ENCODE measurements at regions not wholly inside any gene's neighbourhood (a gene's known extent, or its start where the extent isn't known, plus 50 kb on each side); places are given as distances from the start of the nearest gene placed in this dataset.

GRCh38 chr4:125760956-125761355 is 446.2 kb downstream of the FAT4 start:
- no peaks in the 10 kb centered on the region for H3K4me1 Mint-ChIP-seq
- no peaks in the 10 kb centered on the region for H4K20me1 ChIP-seq (ENCODE audit: control insufficient read depth, insufficient read depth, low read length, poor library complexity, severe bottlenecking)
- H3K36me3 ChIP-seq (replicated peaks in 1 of 2; ENCODE audit: control extremely low read depth in 1 of 2, control insufficient read depth in 1 of 2, extremely low read depth in 1 of 2, insufficient read depth in 2 of 2, low read length in 1 of 2) = no peaks in the 10 kb centered on the region
- ChIA-PET POLR2A (no interaction called here), CTCF (no interaction called here)
- H3K4me2 ChIP-seq (replicated peaks; ENCODE audit: low read depth, low read length, poor library complexity, severe bottlenecking) = no peak overlapping the region
- H3K4me1 ChIP-seq (ENCODE audit: control insufficient read depth in 2 of 2, insufficient read depth in 2 of 2, low read length in 2 of 2) = no peaks in the 10 kb centered on the region
- no peaks in the 10 kb centered on the region for H3K9me3 ChIP-seq (ENCODE audit: control extremely low read depth in 1 of 3, control insufficient read depth in 2 of 3, insufficient read depth in 1 of 3, low read length in 2 of 3)
- no peaks in the 10 kb centered on the region for H3K9me3 Mint-ChIP-seq (ENCODE audit: insufficient read depth)
- WGBS (ENCODE audit: insufficient coverage) = no CpG with 5 or more reads among the region's 3 CpGs
- H3K27me3 ChIP-seq (replicated peaks in 1 of 4; ENCODE audit: control extremely low read depth in 1 of 4, control insufficient read depth in 3 of 4, insufficient read depth in 4 of 4, low read length in 3 of 4) = no peaks in the 10 kb centered on the region
- H3K27me3 Mint-ChIP-seq = no peaks in the 10 kb centered on the region
- no peak overlapping the region for H3K27ac Mint-ChIP-seq
- H3K4me3 Mint-ChIP-seq = no peak overlapping the region
- H3K79me2 ChIP-seq (ENCODE audit: control insufficient read depth, insufficient read depth, low read length) = no peaks in the 10 kb centered on the region
- TF ChIP-seq EZH2 (IDR thresholded peaks at IDR 0.05; ENCODE audit: borderline replicate concordance, insufficient read depth, low read depth, low read length, poor library complexity, severe bottlenecking) = no peak
- DNase-seq (no peak), ATAC-seq (ENCODE audit: low read depth) (no peak)
- H3K9ac ChIP-seq (ENCODE audit: low read length) = no peak overlapping the region
- H2AFZ ChIP-seq (ENCODE audit: insufficient read depth, low read depth, low read length, poor library complexity, severe bottlenecking) = no peak overlapping the region
- intact Hi-C loops (cut with micrococcal nuclease) = no loop called here
- H3K4me3 ChIP-seq (ENCODE audit: control extremely low read depth in 1 of 5, extremely low read depth in 1 of 5, insufficient read depth in 1 of 5, low read depth in 2 of 5, low read length in 4 of 5) = no peak overlapping the region
- no peak overlapping the region for H3K27ac ChIP-seq (ENCODE audit: low read length in 2 of 2)

- intact Hi-C loops (cut with micrococcal nuclease) = no loop called here
- DNase-seq (no peak), ATAC-seq (ENCODE audit: low read depth) (no peak)
- no peaks in the 10 kb centered on the region for H3K4me1 Mint-ChIP-seq
- H3K36me3 ChIP-seq (replicated peaks in 1 of 2; ENCODE audit: control extremely low read depth in 1 of 2, control insufficient read depth in 1 of 2, extremely low read depth in 1 of 2, insufficient read depth in 2 of 2, low read length in 1 of 2) = no peaks in the 10 kb centered on the region
- POLR2A ChIA-PET = no interaction called here
- no peaks in the 10 kb centered on the region for H3K27me3 ChIP-seq (replicated peaks in 1 of 4; ENCODE audit: control extremely low read depth in 1 of 4, control insufficient read depth in 3 of 4, insufficient read depth in 4 of 4, low read length in 3 of 4)
- no peak overlapping the region for H3K4me3 ChIP-seq (ENCODE audit: control extremely low read depth in 1 of 5, extremely low read depth in 1 of 5, insufficient read depth in 1 of 5, low read depth in 2 of 5, low read length in 4 of 5)
- CTCF ChIA-PET = no interaction called here
- no peak overlapping the region for H3K4me3 Mint-ChIP-seq
- H3K27me3 Mint-ChIP-seq = no peaks in the 10 kb centered on the region
- no peaks in the 10 kb centered on the region for H3K4me1 ChIP-seq (ENCODE audit: control insufficient read depth in 2 of 2, insufficient read depth in 2 of 2, low read length in 2 of 2)
- H3K9me3 ChIP-seq (ENCODE audit: control extremely low read depth in 1 of 3, control insufficient read depth in 2 of 3, insufficient read depth in 1 of 3, low read length in 2 of 3) = no peaks in the 10 kb centered on the region
- no peaks in the 10 kb centered on the region for H3K9me3 Mint-ChIP-seq (ENCODE audit: insufficient read depth)
- H3K79me2 ChIP-seq (ENCODE audit: control insufficient read depth, insufficient read depth, low read length) = no peaks in the 10 kb centered on the region
- H3K27ac Mint-ChIP-seq = no peak overlapping the region
- no peak for TF ChIP-seq CTCF (IDR thresholded peaks at IDR 0.05)
- no peak for TF ChIP-seq EZH2 (IDR thresholded peaks at IDR 0.05; ENCODE audit: borderline replicate concordance, insufficient read depth, low read depth, low read length, poor library complexity, severe bottlenecking)
- H3K9ac ChIP-seq (ENCODE audit: low read length) = no peak overlapping the region
- 93% methylated on average over 2 of the region's 3 CpGs for WGBS (ENCODE audit: insufficient coverage)
- H4K20me1 ChIP-seq (ENCODE audit: control insufficient read depth, insufficient read depth, low read length, poor library complexity, severe bottlenecking) = no peaks in the 10 kb centered on the region
- H2AFZ ChIP-seq (ENCODE audit: insufficient read depth, low read depth, low read length, poor library complexity, severe bottlenecking) = no peak overlapping the region
- H3K4me2 ChIP-seq (replicated peaks; ENCODE audit: low read depth, low read length, poor library complexity, severe bottlenecking) = no peak overlapping the region
- no peak overlapping the region for H3K27ac ChIP-seq (ENCODE audit: low read length in 2 of 2)
Observed at GRCh38 chr4:125762537-125762936, 447.8 kb downstream of the FAT4 start.

All from B cell (primary cell).